B cell (primary cell): ENCODE measurements at regions not wholly inside any gene's neighbourhood (a gene's known extent, or its start where the extent isn't known, plus 50 kb on each side); places are given as distances from the start of the nearest gene placed in this dataset.

Experiments used
- ATAC-seq: fragments of 200-7000 bp; cut with Tn5 transposase; one replicate; pipeline ENCODE4 v1.10.0; 2021; ENCODE audit warnings: low read depth, mild to moderate bottlenecking, moderate number of reproducible peaks, moderate library complexity
- CTCF ChIA-PET: fragments of 350-600 bp; sonication (Branson Sonifier 250); formaldehyde crosslinking; loops from one replicate; lab custom pipeline; 2021; ENCODE audit warnings: antibody characterized with exemption, inconsistent platforms; lab: Charles Lee
- POLR2A ChIA-PET: fragments of 350-600 bp; sonication (Branson Sonifier 250); formaldehyde crosslinking; loops from one replicate; lab custom pipeline; 2021; ENCODE audit warnings: antibody characterized with exemption; lab: Charles Lee
- DNase-seq: peaks from one replicate; pipeline ENCODE4 v3.0.0; 2013
- H2AFZ ChIP-seq: 2 replicates; pipeline ENCODE4 v1.6.1; 2012; ENCODE audit warnings: mild to moderate bottlenecking, low read depth, low read length; ENCODE audit not compliant: insufficient read depth, poor library complexity, severe bottlenecking
- H3K27ac ChIP-seq, 2 donors: 1 replicate in 1 of 2; 2 replicates in 1 of 2; pipeline ENCODE4 v1.5.1; 2012 to 2013; ENCODE audit warnings: low read length in 2 of 2, mild to moderate bottlenecking in 2 of 2, moderate library complexity in 1 of 2
- H3K27me3 ChIP-seq, 4 experiments: fragments of 200-600 bp in 1 of 4; sonication (generic) in 1 of 4; replicated peaks in 1 of 4; 1 replicate in 2 of 4; 2 replicates in 2 of 4; pipeline versions ENCODE4 v1.6.1 to v1.7.0; 2013 to 2016; ENCODE audit warnings: low read length in 3 of 4, mild to moderate bottlenecking in 2 of 4, mixed read lengths in 1 of 4, moderate library complexity in 1 of 4; ENCODE audit not compliant: insufficient read depth in 4 of 4, control insufficient read depth in 3 of 4; ENCODE audit errors: control extremely low read depth in 1 of 4
- H3K36me3 ChIP-seq, 2 experiments: replicated peaks in 1 of 2; 1 replicate in 1 of 2; 2 replicates in 1 of 2; pipeline versions ENCODE4 v1.6.1 to v1.7.1; 2013; ENCODE audit warnings: low read length in 1 of 2; ENCODE audit not compliant: insufficient read depth in 2 of 2, control insufficient read depth in 1 of 2; ENCODE audit errors: control extremely low read depth in 1 of 2, extremely low read depth in 1 of 2
- H3K4me1 ChIP-seq, 2 donors: fragments of 200-600 bp in 1 of 2; sonication (generic) in 1 of 2; 1 replicate in 1 of 2; 2 replicates in 1 of 2; pipeline versions ENCODE4 v1.5.1 to v1.6.1; 2013 to 2017; ENCODE audit warnings: low read length in 2 of 2; ENCODE audit not compliant: control insufficient read depth in 2 of 2, insufficient read depth in 2 of 2
- H3K4me2 ChIP-seq: replicated peaks from 2 replicates; pipeline ENCODE3; 2012; ENCODE audit warnings: mild to moderate bottlenecking, low read depth, low read length; ENCODE audit not compliant: poor library complexity, severe bottlenecking
- H3K4me3 ChIP-seq, 5 experiments: fragments of 200-600 bp in 1 of 5; sonication (generic) in 1 of 5; 1 replicate in 3 of 5; 2 replicates in 2 of 5; pipeline versions ENCODE4 v1.5.1 to v1.7.0; 2011 to 2016; ENCODE audit warnings: low read length in 4 of 5, mild to moderate bottlenecking in 4 of 5, low read depth in 2 of 5, control low read depth in 1 of 5, moderate library complexity in 1 of 5; ENCODE audit not compliant: insufficient read depth in 1 of 5; ENCODE audit errors: control extremely low read depth in 1 of 5, extremely low read depth in 1 of 5
- H3K79me2 ChIP-seq: fragments of 200-600 bp; sonication (generic); one replicate; pipeline ENCODE4 v1.6.0; 2016; ENCODE audit warnings: low read length; ENCODE audit not compliant: control insufficient read depth, insufficient read depth
- H3K9ac ChIP-seq: fragments of 200-600 bp; sonication (generic); 2 replicates; pipeline ENCODE4 v1.6.1; 2017; ENCODE audit warnings: mild to moderate bottlenecking, low read length, moderate library complexity
- H3K9me3 ChIP-seq, 3 donors: one replicate each; pipeline versions ENCODE4 v1.6.1 to v1.7.1; 2013; ENCODE audit warnings: low read length in 2 of 3; ENCODE audit not compliant: control insufficient read depth in 2 of 3, insufficient read depth in 1 of 3; ENCODE audit errors: control extremely low read depth in 1 of 3
- H4K20me1 ChIP-seq: 2 replicates; pipeline ENCODE4 v1.6.0; 2012; ENCODE audit warnings: mild to moderate bottlenecking, low read length; ENCODE audit not compliant: insufficient read depth, control insufficient read depth, poor library complexity, severe bottlenecking
- H3K27ac Mint-ChIP-seq: one replicate; pipeline ENCODE4 v1.8.0; 2021; ENCODE audit warnings: mixed read lengths
- H3K27me3 Mint-ChIP-seq: one replicate; pipeline ENCODE4 v1.8.0; 2021; ENCODE audit warnings: mixed read lengths
- H3K4me1 Mint-ChIP-seq: one replicate; pipeline ENCODE4 v1.8.0; 2021; ENCODE audit warnings: mixed read lengths
- H3K4me3 Mint-ChIP-seq: one replicate; pipeline ENCODE4 v1.8.0; 2021; ENCODE audit warnings: mixed read lengths
- H3K9me3 Mint-ChIP-seq: one replicate; pipeline ENCODE4 v1.8.0; 2022; ENCODE audit warnings: mixed read lengths; ENCODE audit not compliant: insufficient read depth
- CTCF ChIP-seq: fragments of 200-600 bp; IDR thresholded peaks from one replicate; pipeline ENCODE4 v1.8.0; 2022; ENCODE audit warnings: antibody characterized with exemption, mild to moderate bottlenecking
- EZH2 ChIP-seq: IDR thresholded peaks from 2 replicates; pipeline ENCODE4 v1.6.1; 2012; ENCODE audit warnings: borderline replicate concordance, low read depth, mild to moderate bottlenecking, moderate library complexity, low read length; ENCODE audit not compliant: insufficient read depth, poor library complexity, severe bottlenecking
- whole genome bisulfite sequencing: methylation state at CpG from one replicate; pipeline ENCODE4 v1.1.5; 2013; ENCODE audit warnings: missing lambda C conversion rate; ENCODE audit not compliant: insufficient coverage; 5-methylcytosine and 5-hydroxymethylcytosine counted together
- intact Hi-C: fragments of 100-400 bp; cut with micrococcal nuclease; formaldehyde crosslinking; loops from one replicate; pipeline ENCODE4 v1.10.0; 2022

GRCh38 chr21:38752051-38752505, 53.7 kb upstream of the ETS2 start:
- intact Hi-C loops: no loop called here
- POLR2A ChIA-PET: no interaction called here
- Histone ChIP-seq H3K36me3 (no peaks in the 10 kb centered on the region), H3K9ac (no peak overlapping the region), H3K27me3 (peaks cover 0 to 29% (median 14%) of the 10 kb centered on the region in 4 experiments), H2AFZ (no peak overlapping the region), H3K9me3 (no peaks in the 10 kb centered on the region), H3K79me2 (no peaks in the 10 kb centered on the region), H4K20me1 (no peaks in the 10 kb centered on the region), H3K4me3 (no peak overlapping the region), H3K4me2 (no peak overlapping the region), H3K4me1 (peaks cover 4 to 5% of the 10 kb centered on the region in 2 donors), H3K27ac (no peak overlapping the region)
- TF ChIP-seq EZH2 (no peak), CTCF (no peak)
- CTCF ChIA-PET: no interaction called here
- peaks cover 9% of the 10 kb centered on the region for H3K4me1 Mint-ChIP-seq
- DNase-seq: no peak
- no peak overlapping the region for H3K27ac Mint-ChIP-seq
- ATAC-seq: no peak
- WGBS: 88% methylated on average over 10 of the region's 11 CpGs
- H3K4me3 Mint-ChIP-seq: no peak overlapping the region
- H3K9me3 Mint-ChIP-seq: no peaks in the 10 kb centered on the region
- H3K27me3 Mint-ChIP-seq: peaks cover 41% of the 10 kb centered on the region

- H3K4me3 Mint-ChIP-seq: no peak overlapping the region
- Histone ChIP-seq H3K9ac (no peak overlapping the region), H3K4me3 (no peak overlapping the region), H2AFZ (no peak overlapping the region), H4K20me1 (no peaks in the 10 kb centered on the region), H3K27me3 (peaks cover 0 to 29% (median 14%) of the 10 kb centered on the region in 4 experiments), H3K79me2 (no peaks in the 10 kb centered on the region), H3K36me3 (no peaks in the 10 kb centered on the region), H3K4me2 (no peak overlapping the region), H3K9me3 (no peaks in the 10 kb centered on the region), H3K27ac (no peak overlapping the region), H3K4me1 (peaks cover 4 to 5% of the 10 kb centered on the region in 2 donors)
- no peak for TF ChIP-seq CTCF
- TF ChIP-seq EZH2: no peak
- no peaks in the 10 kb centered on the region for H3K9me3 Mint-ChIP-seq
- no peak for DNase-seq
- ChIA-PET CTCF (no interaction called here), POLR2A (no interaction called here)
- H3K4me1 Mint-ChIP-seq: peaks cover 9% of the 10 kb centered on the region
- peaks cover 38% of the 10 kb centered on the region for H3K27me3 Mint-ChIP-seq
- no peak for ATAC-seq
- no peak overlapping the region for H3K27ac Mint-ChIP-seq
- 40% methylated on average over 2 of the region's 3 CpGs for WGBS
- intact Hi-C loops: no loop called here
Measured at GRCh38 chr21:38753114-38753513, 52.6 kb upstream of the ETS2 start.
